HFF-Myc (cell line): ENCODE measurements at regions not wholly inside any gene's neighbourhood (a gene's known extent, or its start where the extent isn't known, plus 50 kb on each side); places are given as distances from the start of the nearest gene placed in this dataset.
"Not testable (repeated sequence)": the region's sequence is repeated elsewhere in the genome, so short reads cannot be mapped to it uniquely, and the experiment has no call there.

Source experiments
- DNase-seq: peaks from one replicate; pipeline ENCODE4 v3.0.0-alpha.2; 2011; ENCODE audit warnings: low read depth; ENCODE audit errors: extremely low read depth
- H3K4me3 ChIP-seq: replicated peaks from 2 replicates; pipeline ENCODE4 v1.5.1; 2011; ENCODE audit warnings: low read depth, mild to moderate bottlenecking, control low read depth, low read length
- TF ChIP-seq, protein P1 (sequence below): IDR thresholded peaks from 2 replicates; pipeline ENCODE4 v1.5.1; 2012; ENCODE audit warnings: mild to moderate bottlenecking, low read depth, low read length, control low read depth; ENCODE audit errors: missing control alignments

DNA sequence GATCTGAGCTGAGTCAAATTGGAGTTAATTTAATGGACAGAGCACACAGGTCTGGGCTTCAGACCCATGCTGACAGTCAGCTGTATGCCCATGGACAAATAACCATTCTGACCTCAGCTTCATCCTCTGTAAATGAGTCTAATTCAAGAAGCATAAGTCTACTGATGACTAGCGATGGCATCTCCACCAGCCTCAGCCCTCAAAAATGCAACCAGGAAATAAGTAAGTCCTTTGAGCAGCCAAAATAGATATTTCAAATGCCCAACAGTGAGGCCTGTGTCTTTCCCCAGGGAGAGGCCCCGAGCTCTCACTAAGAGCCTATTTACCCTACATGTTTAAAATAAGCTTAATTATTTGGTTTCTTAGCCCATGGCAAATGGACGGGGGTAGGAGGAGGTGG is 114.2 kb upstream of the MTHFD1L start:
- TF ChIP-seq, protein P1, sequence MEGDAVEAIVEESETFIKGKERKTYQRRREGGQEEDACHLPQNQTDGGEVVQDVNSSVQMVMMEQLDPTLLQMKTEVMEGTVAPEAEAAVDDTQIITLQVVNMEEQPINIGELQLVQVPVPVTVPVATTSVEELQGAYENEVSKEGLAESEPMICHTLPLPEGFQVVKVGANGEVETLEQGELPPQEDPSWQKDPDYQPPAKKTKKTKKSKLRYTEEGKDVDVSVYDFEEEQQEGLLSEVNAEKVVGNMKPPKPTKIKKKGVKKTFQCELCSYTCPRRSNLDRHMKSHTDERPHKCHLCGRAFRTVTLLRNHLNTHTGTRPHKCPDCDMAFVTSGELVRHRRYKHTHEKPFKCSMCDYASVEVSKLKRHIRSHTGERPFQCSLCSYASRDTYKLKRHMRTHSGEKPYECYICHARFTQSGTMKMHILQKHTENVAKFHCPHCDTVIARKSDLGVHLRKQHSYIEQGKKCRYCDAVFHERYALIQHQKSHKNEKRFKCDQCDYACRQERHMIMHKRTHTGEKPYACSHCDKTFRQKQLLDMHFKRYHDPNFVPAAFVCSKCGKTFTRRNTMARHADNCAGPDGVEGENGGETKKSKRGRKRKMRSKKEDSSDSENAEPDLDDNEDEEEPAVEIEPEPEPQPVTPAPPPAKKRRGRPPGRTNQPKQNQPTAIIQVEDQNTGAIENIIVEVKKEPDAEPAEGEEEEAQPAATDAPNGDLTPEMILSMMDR = no peak
- no peak overlapping the region for H3K4me3 ChIP-seq
- no peak for DNase-seq

DNA sequence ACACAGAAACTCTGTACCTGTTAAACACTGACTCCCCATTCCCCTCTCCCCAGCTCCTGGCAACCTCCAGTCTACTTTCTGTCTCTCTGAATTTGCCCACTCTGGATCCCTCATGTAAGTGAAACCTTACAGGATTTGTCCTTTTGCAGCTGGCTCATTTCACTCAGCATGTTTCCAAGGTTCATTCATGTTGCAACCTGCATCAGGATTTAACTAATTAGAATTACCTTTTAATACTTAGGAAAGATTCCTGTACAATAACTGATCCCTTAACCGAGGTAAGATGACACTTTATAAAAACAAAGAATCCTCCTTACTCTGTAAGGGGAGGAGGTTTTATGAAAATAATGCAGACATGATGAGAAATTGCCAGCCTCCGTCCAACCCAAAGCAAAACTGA is 113.1 kb upstream of the MTHFD1L start:
- no peak for DNase-seq
- TF ChIP-seq, protein P1 = no peak
- no peak overlapping the region for H3K4me3 ChIP-seq

DNA sequence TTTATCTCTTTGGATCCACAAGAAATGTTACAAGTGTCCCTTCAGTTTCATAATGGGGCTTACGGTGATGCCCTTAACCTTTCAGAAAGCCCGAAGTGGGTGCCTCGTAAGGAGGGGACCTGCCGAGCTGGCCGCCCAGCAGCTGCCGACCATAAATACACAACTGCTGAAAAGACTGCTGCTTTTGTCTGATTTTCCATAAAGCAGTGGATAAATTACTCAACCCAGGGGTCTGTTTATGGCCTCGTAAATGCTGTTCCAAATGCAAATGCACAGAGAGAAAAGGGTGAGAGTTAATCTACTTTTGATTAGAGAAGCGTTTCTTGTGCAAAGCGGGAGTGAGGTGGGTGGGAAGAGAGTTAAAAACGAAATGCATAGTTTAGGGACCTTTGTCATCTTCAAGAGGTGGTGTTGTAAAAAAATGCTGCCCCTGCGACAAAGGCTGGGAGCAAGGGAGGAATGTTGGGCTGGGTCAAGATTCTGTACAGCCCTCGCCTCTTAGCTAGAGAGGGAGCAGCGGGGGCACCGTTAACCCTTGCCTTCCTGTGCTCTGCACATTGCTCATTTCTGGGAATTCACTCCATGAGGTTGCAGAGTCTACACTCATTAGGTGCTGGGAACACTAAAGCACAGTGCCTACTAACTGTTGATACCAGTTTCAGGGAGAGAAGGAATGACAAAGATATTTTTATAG is 112.0 kb upstream of the MTHFD1L start:
- TF ChIP-seq, protein P1 = no peak
- no peak for DNase-seq
- no peak overlapping the region for H3K4me3 ChIP-seq

DNA sequence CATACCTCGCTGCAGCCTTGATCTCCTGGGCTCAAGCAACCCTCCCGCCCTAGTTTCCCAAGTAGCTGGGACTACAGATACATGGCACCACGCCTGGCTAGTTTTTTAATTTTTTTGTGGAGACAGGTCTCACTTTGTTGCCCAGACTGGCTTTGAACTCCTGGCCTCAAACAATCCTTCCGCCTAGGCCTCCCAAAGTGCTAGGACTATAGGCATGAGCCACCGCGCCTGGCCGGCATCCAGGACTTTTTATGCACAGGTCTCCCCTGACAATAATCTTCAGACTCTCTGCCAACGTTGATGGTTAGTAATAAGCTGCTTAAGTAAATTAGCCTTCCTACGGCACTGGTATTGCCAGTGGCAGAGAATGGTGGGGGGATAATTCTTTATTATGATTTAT is 110.5 kb upstream of the MTHFD1L start:
- no peak for DNase-seq
- TF ChIP-seq, protein P1 = no peak
- no peak overlapping the region for H3K4me3 ChIP-seq

DNA sequence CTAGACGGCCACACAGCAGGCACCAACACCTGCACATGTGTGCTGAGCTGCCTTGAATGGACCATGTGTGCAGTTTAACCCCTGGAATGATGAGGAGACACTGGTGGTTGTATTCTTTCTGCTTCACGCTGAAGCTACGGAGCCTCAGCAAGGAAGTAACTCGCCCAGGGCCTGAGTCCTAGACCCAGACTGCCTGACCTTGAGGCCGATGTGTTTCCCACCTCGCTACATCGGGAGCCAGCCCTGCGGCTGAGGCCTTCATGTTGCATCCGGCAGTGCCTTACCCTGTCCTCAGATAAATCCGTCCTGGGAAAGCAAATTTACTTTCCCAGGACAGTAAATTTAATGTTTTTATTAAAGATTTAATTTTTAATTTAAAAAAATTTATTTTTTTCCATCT is 110.0 kb upstream of the MTHFD1L start:
- DNase-seq = no peak
- TF ChIP-seq, protein P1 = no peak

DNA sequence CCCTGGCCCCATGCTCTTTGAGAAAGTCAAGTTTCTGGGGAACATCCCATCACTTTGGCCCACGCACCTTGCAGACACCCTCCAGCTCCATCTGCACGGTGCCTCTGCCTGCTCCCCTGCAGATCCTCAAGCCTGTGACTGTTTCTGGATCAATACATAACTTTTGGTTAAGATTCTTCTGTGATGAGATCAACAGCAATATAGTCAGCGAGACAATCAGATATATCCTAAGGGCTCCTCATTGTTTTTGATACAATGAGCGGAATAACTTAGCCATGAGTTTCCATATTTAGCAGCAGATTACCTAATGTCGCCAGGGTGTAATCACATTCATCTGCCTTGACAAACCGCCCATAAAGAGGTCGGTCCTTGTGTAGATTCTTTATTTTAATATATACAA is 109.3 kb upstream of the MTHFD1L start:
- DNase-seq = no peak
- TF ChIP-seq, protein P1 = no peak
- H3K4me3 ChIP-seq = no peak overlapping the region

More for the DNA sequence above, 110.0 kb upstream of the MTHFD1L start:
- no peak overlapping the region for H3K4me3 ChIP-seq

DNA sequence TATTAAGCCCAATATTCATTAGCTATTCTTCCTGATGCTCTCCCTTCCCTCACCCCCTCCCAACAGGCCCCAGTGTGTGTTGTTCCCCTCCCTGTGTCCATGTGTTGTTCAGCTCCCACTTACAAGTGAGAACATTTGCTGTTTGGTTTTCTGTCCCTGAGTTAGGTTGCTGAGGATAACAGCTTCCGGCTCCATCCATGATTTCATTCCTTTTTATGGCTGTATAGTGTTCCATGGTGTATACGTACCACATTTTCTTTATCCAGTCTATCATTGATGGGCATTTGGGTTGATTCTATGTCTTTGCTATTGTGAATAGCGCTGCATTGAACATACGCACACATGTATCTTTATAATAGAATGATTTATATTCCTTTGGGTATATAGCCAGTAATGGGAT is 107.7 kb upstream of the MTHFD1L start:
- not testable (repeated sequence) for DNase-seq, H3K4me3 ChIP-seq
